GM11168 (cell line): ENCODE measurements at regions not wholly inside any gene's neighbourhood (a gene's known extent, or its start where the extent isn't known, plus 50 kb on each side); places are given as distances from the start of the nearest gene placed in this dataset.
"Not testable (repeated sequence)": the region's sequence is repeated elsewhere in the genome, so short reads cannot be mapped to it uniquely, and the experiment has no call there.

Experiments used
- in situ Hi-C: fragments of 300-500 bp; cut with MboI; formaldehyde crosslinking; loops from one replicate; pipeline ENCODE4 v1.12.0; 2022; ENCODE audit warnings: low sequenced_read_pairs; ENCODE audit not compliant: unreplicated experiment

DNA sequence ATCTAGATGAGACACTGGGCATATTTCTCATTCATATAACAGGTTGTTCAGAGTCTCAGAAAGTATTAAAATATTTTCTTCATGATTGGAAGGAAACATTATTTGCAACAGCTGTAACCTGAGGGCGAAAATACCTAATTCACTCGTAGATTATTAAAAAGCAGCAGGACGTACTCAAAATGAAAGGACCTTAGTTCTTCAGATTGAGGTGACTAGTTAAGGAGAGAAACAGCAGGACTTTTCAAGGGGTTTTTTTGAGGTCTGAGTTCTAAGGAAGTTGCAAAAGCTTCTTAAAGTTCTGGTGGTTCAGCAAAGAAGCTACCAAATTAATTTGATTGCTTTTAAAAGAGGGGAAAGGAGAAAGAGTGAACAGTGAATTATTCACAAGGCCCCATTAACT is 174.9 kb downstream of the TMEM161B start:
- in situ Hi-C loops, result no loop called here

DNA sequence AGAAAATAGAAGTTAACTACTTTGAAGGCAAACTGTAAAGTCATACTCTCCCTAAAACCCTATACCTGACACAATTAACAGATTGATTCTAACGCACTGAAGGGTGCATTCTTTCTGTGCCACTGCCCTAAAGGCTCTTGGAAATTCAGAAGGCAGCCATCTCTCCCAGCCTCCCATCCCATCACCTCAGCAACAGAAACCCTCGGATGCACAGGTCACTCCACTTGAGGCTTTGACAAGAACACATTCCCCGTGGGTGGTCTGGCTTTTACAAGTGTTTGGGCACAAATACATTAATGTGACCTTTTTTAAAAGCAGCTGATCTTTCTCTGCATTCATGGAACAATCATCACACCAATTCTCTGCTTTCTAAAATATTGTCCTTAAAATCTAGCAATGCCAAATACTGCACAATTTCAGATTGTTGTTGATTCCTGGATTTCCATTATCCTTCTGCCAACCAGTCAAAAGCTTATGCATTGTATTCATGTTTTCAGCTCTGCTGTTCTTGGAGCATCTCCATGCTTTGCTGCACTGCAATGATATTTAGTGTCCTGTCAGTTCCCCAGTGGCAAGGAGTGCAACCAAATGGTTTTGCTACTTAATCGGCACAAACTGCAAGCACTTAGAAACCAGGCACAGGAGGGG is 175.6 kb downstream of the TMEM161B start:
- in situ Hi-C loops, result no loop called here

DNA sequence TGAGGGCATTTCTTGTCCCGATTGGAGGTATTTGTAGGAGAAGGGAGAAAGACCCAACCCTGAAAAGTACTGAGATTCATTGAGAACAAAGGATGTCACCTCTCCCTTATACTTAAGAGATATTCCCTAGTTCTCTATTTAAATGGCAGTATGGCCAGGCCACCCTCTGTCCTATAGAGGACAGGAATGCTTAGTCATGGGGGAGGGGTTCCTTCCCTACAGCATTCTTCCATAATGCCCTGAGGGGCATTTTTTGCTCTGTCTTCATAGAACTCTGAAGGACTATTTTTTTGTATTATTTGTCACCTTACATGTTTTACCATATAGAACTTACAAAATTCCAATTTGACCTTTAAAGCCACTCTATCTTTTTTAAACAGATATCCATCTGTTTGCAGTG is 176.3 kb downstream of the TMEM161B start:
- in situ Hi-C loops, result no loop called here

DNA sequence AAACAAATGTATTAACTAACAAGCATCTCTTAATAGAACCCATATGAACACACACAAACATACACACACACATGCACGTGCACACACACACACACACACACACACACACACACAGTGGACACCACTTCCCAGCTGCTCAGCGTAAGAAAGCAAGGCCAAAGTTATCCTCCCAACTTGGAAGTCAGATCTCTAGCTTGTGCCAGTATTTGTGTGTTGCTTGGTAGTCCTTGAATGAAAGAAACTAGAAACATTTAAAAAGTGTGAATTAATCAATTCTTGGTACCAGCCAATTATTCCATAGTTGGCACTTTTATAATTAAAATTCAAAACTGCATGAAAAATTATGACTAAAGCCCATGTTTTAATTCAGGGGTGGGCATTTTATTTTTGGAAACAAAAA is 178.1 kb downstream of the TMEM161B start:
- in situ Hi-C loops, result no loop called here

DNA sequence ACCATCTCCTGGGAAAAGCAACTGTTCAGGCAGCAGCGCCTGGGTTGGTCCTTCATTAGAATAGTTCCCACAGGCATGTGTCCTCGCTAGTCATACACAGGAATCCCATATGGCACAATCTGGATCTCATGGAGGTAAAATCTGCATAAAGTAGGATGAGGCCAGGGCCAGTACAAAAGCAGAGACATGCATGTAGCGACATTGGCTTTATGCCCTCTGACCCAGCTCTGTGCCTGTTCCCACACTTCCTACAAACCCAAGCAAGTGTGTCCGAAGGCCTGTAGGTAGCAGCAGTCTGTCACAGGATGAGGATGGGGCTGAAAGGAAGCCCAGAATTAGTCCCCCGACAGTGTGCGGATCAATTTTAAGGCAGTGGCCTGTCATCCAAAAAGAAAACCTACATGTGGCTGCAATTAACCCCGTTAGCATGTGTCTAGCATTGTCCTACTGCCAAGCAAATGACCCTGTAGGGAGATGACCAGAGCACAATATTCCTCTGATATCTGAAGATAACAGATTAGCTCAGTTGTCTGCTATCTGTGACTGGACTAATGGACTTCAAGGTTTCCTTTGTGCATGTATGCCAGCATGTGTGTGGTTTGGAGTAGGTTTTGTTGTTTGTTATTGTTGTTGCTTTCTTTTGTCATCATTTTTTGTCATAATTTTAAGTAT is 178.8 kb downstream of the TMEM161B start:
- in situ Hi-C loops, result no loop called here

DNA sequence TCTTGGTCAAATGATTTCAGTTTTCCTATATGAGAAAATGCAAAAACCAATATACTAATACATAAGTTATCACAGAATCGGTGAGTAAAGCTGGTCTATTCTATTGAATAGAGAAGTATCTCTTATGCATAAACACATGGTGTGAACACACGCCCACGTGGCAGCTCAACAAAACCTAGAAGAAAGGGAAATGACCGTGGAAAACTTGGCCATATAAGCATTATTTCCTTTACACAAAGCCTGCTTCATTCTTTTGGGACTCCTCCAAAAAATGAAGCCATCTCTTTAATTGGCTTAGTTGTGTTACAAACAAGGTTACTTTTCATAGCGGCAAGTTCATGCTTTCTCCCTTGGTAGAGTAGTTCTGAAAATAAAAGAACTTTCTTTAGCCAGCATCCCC is 183.2 kb downstream of the TMEM161B start:
- in situ Hi-C loops, result no loop called here

DNA sequence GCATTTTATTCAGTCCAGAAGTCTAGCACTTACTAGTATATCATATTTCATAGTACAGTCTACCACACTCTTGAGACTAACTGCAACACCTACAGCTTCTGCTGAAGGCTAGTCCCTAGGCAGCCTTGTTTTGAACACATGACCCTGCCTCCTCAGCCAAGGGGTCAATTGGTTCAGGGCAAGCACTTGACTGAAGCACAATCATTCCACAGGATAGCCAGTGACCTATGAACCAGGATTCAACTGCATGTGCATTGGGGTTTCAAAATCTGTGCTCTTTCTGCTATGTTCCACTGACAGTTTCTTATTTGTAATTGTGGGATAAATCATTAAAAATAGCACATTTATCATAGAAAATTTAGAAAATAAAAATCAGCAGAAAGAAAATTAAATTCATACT is 186.8 kb downstream of the TMEM161B start:
- in situ Hi-C loops, result no loop called here

DNA sequence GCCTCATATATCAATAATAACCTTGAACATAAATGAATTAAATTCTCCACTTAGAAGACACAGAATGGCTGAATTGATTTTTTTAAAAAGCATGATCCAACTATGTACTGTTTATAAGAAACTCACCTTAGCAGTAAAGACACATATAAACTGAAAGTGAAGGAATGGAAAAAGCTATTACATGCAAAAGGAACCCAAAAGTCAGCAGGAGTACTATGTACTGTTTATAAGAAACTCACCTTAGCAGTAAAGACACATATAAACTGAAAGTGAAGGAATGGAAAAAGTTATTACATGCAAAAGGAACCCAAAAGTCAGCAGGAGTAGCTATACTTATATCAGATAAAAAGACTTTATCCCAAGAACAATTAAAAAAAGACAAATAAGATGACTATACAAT is 204.8 kb downstream of the TMEM161B start:
- in situ Hi-C loops, result no loop called here

DNA sequence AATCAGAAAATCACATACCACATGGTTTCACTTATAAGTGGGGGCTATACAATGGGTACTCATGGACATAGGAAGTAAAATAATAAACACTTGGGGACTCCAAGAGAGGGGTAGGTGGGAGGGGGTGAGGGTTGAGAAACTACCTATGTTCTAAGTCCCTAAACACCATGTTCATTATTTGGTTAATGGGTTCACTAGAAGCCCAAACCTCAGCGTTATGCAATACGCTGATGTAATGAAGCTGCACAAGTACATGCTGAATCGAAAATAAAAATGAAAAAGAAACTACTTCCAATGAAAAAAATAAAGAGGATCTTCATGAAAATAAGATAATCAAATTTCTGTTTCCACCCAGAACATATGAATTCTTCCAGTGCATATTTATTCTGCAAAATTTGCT is 208.5 kb downstream of the TMEM161B start:
- in situ Hi-C loops, result no loop called here

DNA sequence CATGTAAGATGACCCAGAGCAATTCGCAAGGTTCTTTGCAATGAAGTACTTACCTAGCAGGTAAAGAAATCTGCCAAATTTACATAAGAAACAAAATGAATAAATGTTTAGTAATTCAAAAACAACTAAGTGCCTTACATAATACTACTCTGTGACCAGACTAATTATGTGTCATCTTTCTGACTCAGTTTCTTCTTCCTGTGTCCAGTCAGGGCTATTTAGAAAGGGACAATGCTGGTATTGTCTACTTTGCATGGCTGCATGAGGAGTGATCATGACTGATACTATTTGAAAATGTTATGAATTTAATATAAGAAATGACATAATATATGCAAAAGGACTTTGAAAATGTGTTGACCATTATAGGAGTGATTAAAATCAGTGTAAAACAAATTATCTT is 210.0 kb downstream of the TMEM161B start:
- in situ Hi-C loops, result no loop called here

DNA sequence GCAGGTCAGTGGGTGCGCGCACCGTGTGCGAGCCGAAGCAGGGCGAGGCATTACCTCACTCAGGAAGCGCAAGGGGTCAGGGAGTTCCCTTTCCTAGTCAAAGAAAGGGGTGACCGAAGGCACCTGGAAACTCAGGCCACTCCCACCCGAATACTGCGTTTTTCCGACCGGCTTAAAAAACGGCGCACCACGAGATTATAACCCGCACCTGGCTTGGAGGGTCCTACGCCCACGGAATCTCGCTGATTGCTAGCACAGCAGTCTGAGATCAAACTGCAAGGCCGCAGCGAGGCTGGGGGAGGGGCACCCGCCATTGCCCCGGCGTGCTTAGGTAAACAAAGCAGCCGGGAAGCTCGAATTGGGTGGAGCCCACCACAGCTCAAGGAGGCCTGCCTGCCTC is 216.2 kb downstream of the TMEM161B start:
- in situ Hi-C loops, result not testable (repeated sequence)

DNA sequence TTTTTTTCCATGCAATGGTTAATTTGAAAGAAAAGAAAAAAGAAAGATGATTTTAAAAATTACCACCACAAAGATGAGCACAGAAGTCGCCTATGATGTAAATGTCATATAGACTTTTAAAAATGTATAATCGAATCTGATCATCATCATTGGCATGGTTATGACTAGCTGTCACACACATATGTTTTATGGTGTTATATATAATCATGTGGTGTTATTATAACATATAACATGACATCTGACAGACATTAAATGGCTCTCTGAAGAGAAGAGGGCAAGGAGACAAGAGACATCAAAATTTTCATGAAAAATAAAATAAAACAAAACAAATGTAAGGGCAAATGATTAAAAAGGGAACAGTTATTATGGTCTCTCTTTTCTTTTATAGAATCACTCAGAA is 217.5 kb downstream of the TMEM161B start:
- in situ Hi-C loops, result no loop called here

DNA sequence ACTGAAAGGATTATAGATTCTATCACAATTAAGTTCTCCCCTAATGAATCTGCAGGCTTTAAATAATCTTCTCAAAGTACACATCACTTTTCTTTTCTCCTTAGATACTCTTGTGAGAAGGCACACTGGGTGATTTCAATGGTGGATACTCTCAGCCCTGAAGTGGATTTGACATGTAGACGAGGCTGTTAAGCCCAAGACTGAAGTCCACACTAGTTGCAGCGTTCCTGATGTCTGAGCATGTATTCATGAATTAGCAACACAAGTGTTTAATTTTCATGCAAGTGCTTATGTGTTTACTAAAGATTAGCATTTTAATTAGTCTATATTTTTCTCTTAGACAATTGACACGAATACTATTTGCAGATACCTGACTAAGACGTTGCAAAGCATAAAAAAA is 218.9 kb downstream of the TMEM161B start:
- in situ Hi-C loops, result no loop called here

DNA sequence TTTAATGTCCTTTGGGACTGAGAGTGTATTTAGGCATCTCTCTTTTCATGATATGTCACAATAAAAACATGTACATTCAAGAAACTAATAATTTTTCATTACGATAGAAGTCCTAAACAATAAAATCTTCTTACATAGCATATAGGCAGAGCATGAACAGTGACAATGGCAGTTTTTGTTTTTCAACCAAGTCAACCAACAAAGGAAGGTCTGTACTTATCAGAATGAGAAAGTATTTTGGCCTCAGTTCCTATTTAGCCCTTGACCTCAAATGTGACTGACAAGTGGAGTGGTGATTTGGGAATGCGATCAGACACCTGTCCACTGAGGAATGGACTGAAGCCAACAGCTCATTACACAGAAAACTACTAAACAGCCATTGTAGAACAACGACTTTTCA is 219.5 kb downstream of the TMEM161B start:
- in situ Hi-C loops, result no loop called here

DNA sequence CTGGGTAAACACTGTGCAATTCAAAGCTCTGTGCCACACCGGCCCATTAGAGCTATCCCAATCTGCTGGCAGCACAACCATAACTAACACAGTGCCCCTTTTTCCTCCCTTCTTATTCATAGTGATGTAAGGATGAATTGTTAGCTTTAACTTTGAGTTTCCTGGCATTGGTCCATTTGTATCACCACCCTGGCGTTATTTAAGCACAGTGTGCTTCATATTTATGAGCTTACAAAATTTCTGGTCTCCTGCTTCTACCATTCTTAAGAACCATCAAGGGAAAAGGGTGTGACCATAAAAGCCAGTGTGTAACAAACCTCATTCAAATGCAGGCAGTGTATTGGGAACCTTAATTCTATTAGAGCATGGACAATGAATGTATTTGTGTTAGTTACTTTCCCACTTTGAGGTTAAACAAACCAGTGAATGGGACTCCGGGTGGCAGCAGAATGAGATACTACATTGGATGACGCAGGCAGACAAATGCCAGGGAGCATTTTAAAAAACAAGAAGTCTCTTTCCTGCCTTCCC is 222.6 kb downstream of the TMEM161B start:
- in situ Hi-C loops, result no loop called here

DNA sequence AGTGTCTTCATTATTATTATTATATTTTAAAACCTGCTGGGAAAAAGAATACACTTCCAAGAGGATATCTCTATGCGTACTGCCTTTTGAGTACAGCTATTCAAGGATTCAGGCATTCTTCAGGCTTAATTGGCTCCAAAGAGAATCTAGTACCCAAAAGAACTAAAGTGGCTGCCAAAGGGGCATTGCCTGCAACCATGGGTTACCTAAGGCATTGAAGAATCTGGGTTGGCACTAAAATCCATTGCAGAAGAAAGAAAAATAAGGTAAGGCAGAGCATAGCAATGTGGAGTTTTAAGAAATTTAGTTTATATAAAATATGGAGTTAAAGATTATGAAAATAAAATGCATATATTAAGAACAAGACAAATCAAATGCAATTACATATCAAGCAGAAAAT is 223.5 kb downstream of the TMEM161B start:
- in situ Hi-C loops, result no loop called here

DNA sequence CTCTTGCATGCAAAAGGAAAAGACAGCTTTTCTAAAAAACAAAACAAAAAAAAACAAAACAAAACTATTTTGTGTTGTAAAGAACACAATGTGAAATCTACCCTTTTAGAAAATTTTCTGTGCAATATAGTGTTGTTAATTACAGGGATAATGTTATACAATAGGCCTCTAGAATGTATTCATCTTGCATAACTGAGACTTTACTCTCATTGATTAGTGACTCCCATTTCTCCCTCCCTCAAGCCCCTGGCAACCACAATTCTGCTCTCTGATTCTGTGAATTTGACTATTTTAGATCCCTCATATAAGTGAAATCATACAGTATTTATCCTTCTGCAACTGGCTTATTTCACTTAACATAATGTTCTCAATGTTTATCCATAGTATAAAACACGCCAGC is 234.1 kb downstream of the TMEM161B start:
- in situ Hi-C loops, result no loop called here

DNA sequence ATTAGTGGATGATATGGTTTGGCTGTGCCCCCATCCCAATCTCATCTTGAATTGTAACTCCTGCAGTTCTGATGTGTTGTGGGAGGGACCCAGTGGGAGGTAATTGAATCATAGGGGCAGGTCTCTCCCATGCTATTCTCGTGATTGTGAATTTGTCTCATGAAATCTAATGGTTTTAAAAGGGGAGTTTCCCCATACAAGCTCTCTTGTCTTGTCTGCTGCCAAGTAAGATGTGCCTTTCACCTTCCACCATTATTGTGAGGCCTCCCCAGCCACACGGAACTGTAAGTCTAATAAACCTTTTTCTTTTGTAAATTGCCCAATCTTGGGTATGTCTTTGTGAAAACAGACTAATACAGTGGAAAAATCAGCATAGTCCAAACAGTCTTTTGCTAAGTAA is 235.5 kb downstream of the TMEM161B start:
- in situ Hi-C loops, result no loop called here

DNA sequence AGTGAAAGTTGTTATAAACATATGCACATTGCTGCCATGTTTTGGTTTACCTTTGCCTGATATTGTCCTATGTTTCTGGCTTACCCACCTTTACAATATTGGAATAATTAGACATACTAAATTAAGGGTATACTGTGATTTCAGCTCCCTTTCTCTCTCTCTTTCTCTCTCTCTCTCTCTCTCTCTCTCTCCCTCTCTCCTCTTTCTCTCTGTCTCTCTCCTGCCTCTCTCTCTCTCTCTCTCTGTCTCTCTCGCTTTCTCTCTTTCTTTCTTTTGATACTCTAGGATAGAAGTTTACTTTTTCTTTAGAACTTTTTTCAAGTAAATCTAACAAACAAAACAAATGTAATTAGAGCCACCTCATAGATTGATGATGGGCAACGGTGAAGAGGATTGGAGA is 239.6 kb downstream of the TMEM161B start:
- in situ Hi-C loops, result no loop called here

DNA sequence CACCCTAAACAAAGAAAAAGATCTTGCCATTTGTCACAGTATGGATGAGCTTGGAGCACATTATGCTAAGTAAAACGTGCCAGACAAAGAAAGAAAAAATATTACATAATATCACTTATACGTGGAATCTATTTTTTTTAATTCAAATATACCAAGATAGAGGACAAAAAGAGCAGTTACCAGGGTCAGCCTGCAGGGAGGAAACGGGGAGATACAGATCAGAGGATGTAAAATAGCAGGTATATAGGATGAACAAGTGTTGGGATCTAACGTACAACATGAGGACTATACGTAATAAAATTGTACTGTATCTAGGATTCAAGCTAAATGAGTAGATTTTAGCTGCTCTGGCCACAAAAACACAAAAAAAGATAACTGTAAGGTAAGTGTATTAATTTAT is 247.5 kb downstream of the TMEM161B start:
- in situ Hi-C loops, result no loop called here

DNA sequence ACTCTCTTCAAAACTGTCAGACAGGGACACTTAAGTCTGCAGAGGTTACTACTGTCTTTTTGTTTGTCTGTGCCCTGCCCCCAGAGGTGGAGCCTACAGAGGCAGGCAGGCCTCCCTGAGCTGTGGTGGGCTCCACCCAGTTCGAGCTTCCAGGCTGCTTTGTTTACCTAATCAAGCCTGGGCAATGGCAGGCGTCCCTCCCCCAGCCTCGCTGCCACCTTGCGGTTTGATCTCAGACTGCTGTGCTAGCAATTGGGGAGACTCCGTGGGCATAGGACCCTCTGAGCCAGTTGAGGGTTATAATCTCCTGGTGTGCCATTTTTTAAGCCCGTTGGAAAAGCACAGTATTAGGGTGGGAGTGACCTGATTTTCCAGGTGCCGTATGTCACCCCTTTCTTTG is 253.7 kb downstream of the TMEM161B start:
- in situ Hi-C loops, result not testable (repeated sequence)

DNA sequence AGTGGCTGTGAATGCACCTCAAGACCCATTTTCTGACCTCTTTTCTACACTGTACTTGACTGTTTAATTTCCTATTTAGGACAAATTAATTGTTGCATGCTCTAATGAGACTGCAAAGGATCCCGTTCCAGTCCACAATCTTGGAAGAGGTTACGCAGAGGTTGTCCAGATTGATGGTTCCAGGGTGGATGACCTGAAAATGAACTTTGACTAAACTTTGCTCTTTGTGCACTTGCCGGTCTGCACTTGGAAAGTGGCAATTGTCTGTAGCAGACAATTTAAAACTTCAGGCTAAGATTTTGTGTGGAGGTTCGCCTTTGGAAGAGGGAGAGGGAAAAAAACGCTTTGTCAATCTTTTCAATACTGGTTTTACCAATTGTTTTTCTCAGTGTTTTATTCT is 267.8 kb downstream of the TMEM161B start:
- in situ Hi-C loops, result no loop called here
